ENCODE measurements at regions not wholly inside any gene's neighbourhood (a gene's known extent, or its start where the extent isn't known, plus 50 kb on each side); places are given as distances from the start of the nearest gene placed in this dataset.
"Not testable (repeated sequence)": the region's sequence is repeated elsewhere in the genome, so short reads cannot be mapped to it uniquely, and the experiment has no call there.

- FAIRE-seq (no peak), DNase-seq (ENCODE audit: insufficient read length, low spot score) (no peak)
Measured at GRCh38 chr10:33102071-33102470, 144.0 kb upstream of the ITGB1 start.

- no peak for FAIRE-seq
- DNase-seq (ENCODE audit: insufficient read length, low spot score): no peak
Measured at GRCh38 chr10:33101392-33101787, 143.4 kb upstream of the ITGB1 start.

GRCh38 chr10:33100781-33101391, 142.9 kb upstream of the ITGB1 start:
- DNase-seq (ENCODE audit: insufficient read length, low spot score) (no peak), FAIRE-seq (no peak)

GRCh38 chr10:33099748-33100147, 141.7 kb upstream of the ITGB1 start:
- FAIRE-seq (no peak), DNase-seq (ENCODE audit: insufficient read length, low spot score) (no peak)

GRCh38 chr10:33098951-33099663, 141.1 kb upstream of the ITGB1 start:
- FAIRE-seq (peak; percentile 18), DNase-seq (ENCODE audit: insufficient read length, low spot score) (no peak)

- FAIRE-seq (peak; percentile 80), DNase-seq (ENCODE audit: insufficient read length, low spot score) (no peak)
Measured at GRCh38 chr10:33095867-33096815, 138.1 kb upstream of the ITGB1 start.

GRCh38 chr10:33094263-33095051, 136.4 kb upstream of the ITGB1 start:
- FAIRE-seq (no peak), DNase-seq (ENCODE audit: insufficient read length, low spot score) (no peak)

- FAIRE-seq: peak; percentile 35
- no peak for DNase-seq (ENCODE audit: insufficient read length, low spot score)
Measured at GRCh38 chr10:33093362-33093761, 135.3 kb upstream of the ITGB1 start.

GRCh38 chr10:33092596-33092995, 134.6 kb upstream of the ITGB1 start:
- DNase-seq (ENCODE audit: insufficient read length, low spot score) (no peak), FAIRE-seq (no peak)

- no peak for DNase-seq (ENCODE audit: insufficient read length, low spot score)
- no peak for FAIRE-seq
Measured at GRCh38 chr10:33091201-33091600, 133.2 kb upstream of the ITGB1 start.

- DNase-seq (ENCODE audit: insufficient read length, low spot score) (no peak), FAIRE-seq (no peak)
Measured at GRCh38 chr10:33088990-33089389, 131.0 kb upstream of the ITGB1 start.

GRCh38 chr10:33087922-33088321, 129.9 kb upstream of the ITGB1 start:
- DNase-seq (ENCODE audit: insufficient read length, low spot score) (no peak), FAIRE-seq (no peak)

GRCh38 chr10:33087152-33087551, 129.1 kb upstream of the ITGB1 start:
- FAIRE-seq: peak; percentile 18
- DNase-seq (ENCODE audit: insufficient read length, low spot score): no peak

GRCh38 chr10:33086100-33086499, 128.1 kb upstream of the ITGB1 start:
- no peak for FAIRE-seq
- no peak for DNase-seq (ENCODE audit: insufficient read length, low spot score)

- FAIRE-seq (no peak), DNase-seq (ENCODE audit: insufficient read length, low spot score) (no peak)
Measured at GRCh38 chr10:33085313-33085833, 127.3 kb upstream of the ITGB1 start.

GRCh38 chr10:33084453-33084852, 126.4 kb upstream of the ITGB1 start:
- FAIRE-seq (no peak), DNase-seq (ENCODE audit: insufficient read length, low spot score) (no peak)

GRCh38 chr10:33082373-33082895, 124.4 kb upstream of the ITGB1 start:
- DNase-seq (ENCODE audit: insufficient read length, low spot score) (no peak), FAIRE-seq (no peak)

GRCh38 chr10:33080467-33080866, 122.4 kb upstream of the ITGB1 start:
- FAIRE-seq; DNase-seq (ENCODE audit: insufficient read length, low spot score): not testable (repeated sequence)

- no peak for FAIRE-seq
- DNase-seq (ENCODE audit: insufficient read length, low spot score): no peak
Measured at GRCh38 chr10:33074443-33074842, 116.4 kb upstream of the ITGB1 start.

Measured in GM19239 (cell line).